H4 (cell line): ENCODE measurements at regions not wholly inside any gene's neighbourhood (a gene's known extent, or its start where the extent isn't known, plus 50 kb on each side); places are given as distances from the start of the nearest gene placed in this dataset.

Experiments
- DNase-seq: peaks from one replicate; pipeline ENCODE4 v3.0.0-alpha.2; 2015; ENCODE audit warnings: low spot score

DNA sequence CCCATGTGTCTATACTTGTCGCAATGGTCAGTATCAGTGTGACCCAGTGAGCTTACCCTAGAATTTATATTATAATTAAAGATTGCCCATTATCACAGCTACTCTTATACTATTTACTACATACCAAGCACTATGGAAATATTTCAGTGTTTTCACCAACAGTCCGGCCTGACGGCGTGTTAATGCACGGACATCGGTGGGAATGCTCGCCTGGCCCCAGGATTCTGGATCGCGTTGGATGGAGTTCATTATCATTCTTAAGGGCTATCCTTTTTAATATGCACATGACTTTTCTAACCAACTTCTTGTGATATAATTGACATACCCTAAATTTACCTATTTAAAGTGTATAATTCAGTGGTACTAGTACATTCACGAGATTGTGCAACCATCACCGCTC is 51.8 kb upstream of the AFDN start:
- DNase-seq = no peak

DNA sequence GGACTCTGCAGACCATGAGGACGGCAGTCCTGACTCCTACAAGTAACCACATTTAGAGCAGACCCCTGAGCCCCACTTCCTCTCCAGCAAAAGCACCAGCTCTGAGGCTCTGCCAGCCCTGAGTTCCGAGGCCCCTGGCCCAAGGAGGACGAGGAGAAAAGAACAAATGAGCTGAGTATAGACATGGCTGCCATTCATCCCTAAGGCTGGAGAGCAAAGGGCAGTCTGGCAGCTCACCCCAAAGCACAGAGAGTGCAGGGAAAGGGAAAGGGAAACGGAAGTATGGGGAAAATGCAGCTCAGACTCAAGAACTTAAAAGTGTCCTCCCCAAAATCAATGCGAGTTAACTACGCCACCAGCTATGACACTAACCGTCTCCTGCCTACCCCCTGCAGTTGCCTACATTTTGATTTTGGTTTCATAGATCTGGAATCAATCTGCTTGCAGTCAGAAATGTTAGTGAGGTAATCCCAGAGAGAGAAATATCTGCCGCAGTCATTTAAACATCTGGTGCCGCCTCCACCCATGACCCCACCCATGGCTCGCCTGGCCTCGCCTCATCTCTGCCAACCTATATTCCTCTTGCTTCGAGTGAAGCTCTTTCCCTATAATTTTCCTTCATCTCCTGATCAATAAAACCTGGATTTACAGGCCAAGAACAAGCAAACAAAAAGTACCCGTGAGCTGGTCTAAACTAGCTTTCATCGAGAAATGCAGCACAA is 49.6 kb upstream of the AFDN start:
- DNase-seq = no peak
